ENCODE measurements at regions not wholly inside any gene's neighbourhood (a gene's known extent, or its start where the extent isn't known, plus 50 kb on each side); places are given as distances from the start of the nearest gene placed in this dataset.
"Not testable (repeated sequence)": the region's sequence is repeated elsewhere in the genome, so short reads cannot be mapped to it uniquely, and the experiment has no call there.

DNA sequence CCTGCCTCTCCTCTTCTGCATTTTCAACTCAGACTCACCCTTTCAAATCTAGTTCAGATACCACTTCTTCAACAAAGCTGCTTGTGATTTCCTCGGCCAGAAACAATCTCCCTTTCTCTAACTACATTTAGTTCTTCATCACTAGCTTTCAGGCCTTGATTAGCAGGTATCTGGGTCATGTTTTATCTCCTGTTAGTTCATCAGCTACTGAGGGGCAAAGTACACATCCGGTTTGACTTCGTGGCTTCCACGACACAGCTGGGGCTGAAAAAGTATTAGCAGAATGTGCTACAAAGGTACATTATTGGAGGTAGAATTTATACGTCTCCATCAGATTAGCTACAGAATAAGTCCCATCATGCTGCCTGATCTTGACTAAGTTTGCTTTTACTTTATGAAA is 197.2 kb upstream of the PRKX start:
- not testable (repeated sequence) for TF ChIP-seq CTCF (conservative IDR thresholded peaks at IDR 0.05; ENCODE audit: low read depth, low read length); MAZ (IDR thresholded peaks at IDR 0.05; ENCODE audit: borderline replicate concordance, low read depth, low read length); POLR2A (IDR thresholded peaks at IDR 0.05; ENCODE audit: low read depth, low read length); FOS (IDR thresholded peaks at IDR 0.05; ENCODE audit: low read depth, low read length); RAD21 (IDR thresholded peaks at IDR 0.05; ENCODE audit: low read length); CEBPB (IDR thresholded peaks at IDR 0.05; ENCODE audit: low read depth, low read length)

All from IMR-90 (cell line).